Left lung (tissue), 4 donors: ENCODE measurements at regions not wholly inside any gene's neighbourhood (a gene's known extent, or its start where the extent isn't known, plus 50 kb on each side); places are given as distances from the start of the nearest gene placed in this dataset.

Source experiments
- ATAC-seq: fragments of 200-7000 bp; cut with Tn5 transposase; one replicate; pipeline ENCODE4 v1.9.1; 2020; ENCODE audit warnings: moderate library complexity
- DNase-seq, 4 donors: peaks; one replicate each; pipeline ENCODE4 v3.0.0-alpha.2; 2013 to 2020
- H3K27ac ChIP-seq, 2 donors: fragments of 200-600 bp; sonication (generic) in 1 of 2; one replicate each; pipeline versions ENCODE4 v1.5.0 to v1.8.0; 2020 to 2021
- H3K27me3 ChIP-seq, 2 donors: fragments of 200-600 bp; sonication (generic) in 1 of 2; one replicate each; pipeline versions ENCODE4 v1.5.0 to v1.8.0; 2020 to 2021
- H3K36me3 ChIP-seq, 2 donors: fragments of 200-600 bp; sonication (generic) in 1 of 2; one replicate each; pipeline versions ENCODE4 v1.5.0 to v1.8.0; 2020 to 2021
- H3K4me1 ChIP-seq, 2 donors: fragments of 200-600 bp; one replicate each; pipeline ENCODE4 v1.8.0; 2021
- H3K4me3 ChIP-seq, 2 donors: fragments of 200-600 bp; sonication (generic) in 1 of 2; one replicate each; pipeline versions ENCODE4 v1.5.0 to v1.8.0; 2020 to 2021; ENCODE audit warnings: mild to moderate bottlenecking in 1 of 2
- H3K9me3 ChIP-seq, 2 donors: fragments of 200-600 bp; sonication (generic) in 1 of 2; one replicate each; pipeline versions ENCODE4 v1.5.0 to v1.8.0; 2020 to 2021
- intact Hi-C, 2 donors: fragments of 100-400 bp; cut with DNase I; formaldehyde crosslinking; loops; one replicate each; pipeline versions ENCODE4 v1.11.2 to v1.14.2; 2022
- TF ChIP-seq, protein P1 (sequence below), 2 donors: fragments of 200-600 bp; sonication (generic) in 1 of 2; IDR thresholded peaks; one replicate each; pipeline versions ENCODE4 v1.5.0 to v1.8.0; 2021; ENCODE audit warnings: antibody characterized with exemption in 2 of 2
- donor health status: DM: no; HTN: yes; CAD: no.
- donor health status: DM: no; HTN: no; CAD: no.

DNA sequence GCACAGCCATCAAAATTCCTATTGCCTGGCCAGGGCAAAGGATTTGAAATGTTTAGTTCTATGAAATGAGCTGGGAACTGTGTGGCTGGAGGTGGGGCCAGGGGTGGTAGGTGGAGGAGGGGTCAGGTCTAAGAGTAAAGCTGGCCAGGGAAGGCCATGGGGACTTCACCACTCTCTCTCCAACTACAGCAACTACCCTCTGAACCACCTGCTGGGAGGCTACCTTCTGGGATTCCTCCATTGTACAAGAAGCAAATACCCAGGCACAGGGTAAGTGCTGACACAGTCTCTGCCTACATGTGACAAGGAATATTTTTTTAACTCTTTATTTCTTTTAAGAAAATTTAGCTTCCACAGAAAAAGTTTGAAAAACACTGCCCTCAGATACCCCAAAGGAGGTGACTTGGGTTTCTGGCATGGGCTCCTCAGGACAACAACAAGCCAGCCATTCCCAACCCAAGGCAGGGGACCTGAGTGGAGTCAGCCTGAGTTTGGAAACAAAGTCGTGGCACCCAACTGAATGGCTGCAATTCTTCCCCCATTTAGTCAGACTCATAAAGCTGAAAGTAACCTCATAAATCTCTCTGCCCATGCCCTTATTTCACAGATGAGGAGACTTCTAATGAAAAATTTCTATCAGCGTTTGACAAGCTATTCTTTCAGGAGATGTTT, 593.8 kb upstream of the DIPK2B start:
- Histone ChIP-seq H3K27ac (no peak overlapping the region), H3K9me3 (no peaks in the 10 kb centered on the region), H3K27me3 (no peaks in the 10 kb centered on the region), H3K4me3 (no peak overlapping the region), H3K4me1 (no peaks in the 10 kb centered on the region), H3K36me3 (no peaks in the 10 kb centered on the region)
- intact Hi-C loops: no loop called here
- DNase-seq (no peak), ATAC-seq (no peak)
- TF ChIP-seq, protein P1, sequence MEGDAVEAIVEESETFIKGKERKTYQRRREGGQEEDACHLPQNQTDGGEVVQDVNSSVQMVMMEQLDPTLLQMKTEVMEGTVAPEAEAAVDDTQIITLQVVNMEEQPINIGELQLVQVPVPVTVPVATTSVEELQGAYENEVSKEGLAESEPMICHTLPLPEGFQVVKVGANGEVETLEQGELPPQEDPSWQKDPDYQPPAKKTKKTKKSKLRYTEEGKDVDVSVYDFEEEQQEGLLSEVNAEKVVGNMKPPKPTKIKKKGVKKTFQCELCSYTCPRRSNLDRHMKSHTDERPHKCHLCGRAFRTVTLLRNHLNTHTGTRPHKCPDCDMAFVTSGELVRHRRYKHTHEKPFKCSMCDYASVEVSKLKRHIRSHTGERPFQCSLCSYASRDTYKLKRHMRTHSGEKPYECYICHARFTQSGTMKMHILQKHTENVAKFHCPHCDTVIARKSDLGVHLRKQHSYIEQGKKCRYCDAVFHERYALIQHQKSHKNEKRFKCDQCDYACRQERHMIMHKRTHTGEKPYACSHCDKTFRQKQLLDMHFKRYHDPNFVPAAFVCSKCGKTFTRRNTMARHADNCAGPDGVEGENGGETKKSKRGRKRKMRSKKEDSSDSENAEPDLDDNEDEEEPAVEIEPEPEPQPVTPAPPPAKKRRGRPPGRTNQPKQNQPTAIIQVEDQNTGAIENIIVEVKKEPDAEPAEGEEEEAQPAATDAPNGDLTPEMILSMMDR (IDR thresholded peaks at IDR 0.05): no peak

DNA sequence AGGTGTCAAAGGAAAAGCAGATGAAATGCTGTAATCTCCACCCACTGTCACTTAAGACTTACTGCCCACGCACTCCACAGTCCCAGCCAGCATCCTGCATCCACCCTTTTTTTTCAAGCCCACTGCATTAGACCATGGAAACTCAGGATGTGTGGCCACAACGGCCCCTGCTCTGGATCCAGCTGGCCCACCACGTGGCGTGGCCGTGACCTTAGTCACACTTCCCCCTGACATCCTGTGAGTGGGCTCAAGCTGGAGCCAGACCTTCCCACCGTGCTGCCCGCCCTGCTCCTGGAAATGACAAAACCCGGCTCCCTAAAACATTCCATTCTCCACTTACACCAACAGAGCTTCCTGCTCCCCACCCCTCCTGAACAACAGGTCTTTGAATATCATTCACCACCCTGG, 588.3 kb upstream of the DIPK2B start:
- Histone ChIP-seq H3K4me3 (no peak overlapping the region), H3K27me3 (peaks cover 0 to 3% of the 10 kb centered on the region in 2 donors), H3K9me3 (no peaks in the 10 kb centered on the region), H3K36me3 (no peaks in the 10 kb centered on the region), H3K27ac (no peak overlapping the region), H3K4me1 (peaks cover 0 to 10% of the 10 kb centered on the region in 2 donors)
- peak; percentile 67 for ATAC-seq
- intact Hi-C loops: no loop called here
- TF ChIP-seq, protein P1 (IDR thresholded peaks at IDR 0.05): no peak
- peak in 1 of 4 donors; percentile 53 for DNase-seq

DNA sequence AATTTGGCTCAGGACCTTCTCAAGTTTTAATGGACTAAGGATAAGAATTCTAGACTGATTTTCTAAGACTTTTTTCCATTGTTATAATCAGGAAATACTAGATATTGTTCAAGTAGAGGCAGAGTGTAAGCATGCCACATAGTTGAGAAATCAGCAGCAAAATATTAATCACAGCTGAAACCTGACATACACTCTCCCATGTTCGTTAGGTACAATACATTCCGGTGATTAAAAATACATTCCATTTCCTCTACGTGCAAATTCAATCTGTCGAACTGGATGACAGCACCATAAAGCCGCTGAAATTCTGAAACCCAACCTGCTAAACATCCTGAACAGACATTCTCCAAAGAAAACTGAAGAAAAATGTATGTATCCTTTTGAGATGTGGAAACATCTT, 587.6 kb upstream of the DIPK2B start:
- peaks cover 0 to 10% of the 10 kb centered on the region in 2 donors for H3K4me1 ChIP-seq
- H3K27ac ChIP-seq: no peak overlapping the region
- H3K27me3 ChIP-seq: peaks cover 0 to 3% of the 10 kb centered on the region in 2 donors
- TF ChIP-seq, protein P1 (IDR thresholded peaks at IDR 0.05): no peak
- H3K36me3 ChIP-seq: no peaks in the 10 kb centered on the region
- H3K9me3 ChIP-seq: no peaks in the 10 kb centered on the region
- no peak overlapping the region for H3K4me3 ChIP-seq
- intact Hi-C loops: no loop called here
- DNase-seq (no peak), ATAC-seq (peak; percentile 52)

DNA sequence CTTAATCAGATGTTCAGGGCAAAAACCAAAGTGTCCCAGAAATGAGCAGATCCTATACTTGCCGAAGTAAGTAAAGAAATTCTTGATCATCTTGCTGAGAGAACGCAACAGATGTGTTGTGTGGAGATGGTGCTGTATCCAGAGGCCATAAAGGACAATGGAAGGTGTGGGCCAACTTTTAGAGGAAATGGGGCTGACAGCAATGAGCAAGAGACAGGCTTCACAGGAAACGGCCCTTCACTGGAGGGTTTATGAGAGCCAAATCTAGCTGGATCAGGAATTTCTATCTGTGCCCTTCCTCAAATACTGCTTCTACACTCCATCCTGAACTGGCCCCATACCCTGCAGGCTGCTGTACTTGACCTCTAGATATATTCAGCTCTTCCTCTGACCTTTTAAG, 583.9 kb upstream of the DIPK2B start:
- H3K27me3 ChIP-seq: peaks cover 0 to 3% of the 10 kb centered on the region in 2 donors
- DNase-seq: no peak
- intact Hi-C loops: no loop called here
- TF ChIP-seq, protein P1 (IDR thresholded peaks at IDR 0.05): no peak
- H3K27ac ChIP-seq: no peak overlapping the region
- no peak overlapping the region for H3K4me3 ChIP-seq
- peaks cover 0 to 10% of the 10 kb centered on the region in 2 donors for H3K4me1 ChIP-seq
- ATAC-seq: no peak
- no peaks in the 10 kb centered on the region for H3K9me3 ChIP-seq
- no peaks in the 10 kb centered on the region for H3K36me3 ChIP-seq

DNA sequence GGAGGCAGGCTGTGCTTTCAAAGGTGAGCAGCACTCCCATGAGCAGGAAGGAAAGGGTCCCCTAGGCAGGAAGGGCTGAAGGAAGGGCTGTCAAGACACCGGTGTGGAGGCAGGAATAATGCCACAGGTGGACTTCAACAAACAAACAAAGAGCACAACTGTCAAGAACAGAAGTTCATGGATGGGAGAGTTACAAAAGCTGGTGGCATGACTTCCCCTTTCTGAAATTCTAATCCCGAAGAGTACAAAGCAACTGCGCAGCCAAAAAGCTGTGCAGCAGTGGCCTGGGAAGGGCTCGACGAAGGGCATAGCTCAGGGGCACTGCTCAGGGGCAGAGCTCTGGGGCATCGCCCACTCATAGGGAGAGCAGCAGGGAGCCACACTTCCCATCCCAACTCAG, 582.3 kb upstream of the DIPK2B start:
- DNase-seq: no peak
- Histone ChIP-seq H3K36me3 (no peaks in the 10 kb centered on the region), H3K4me3 (no peak overlapping the region), H3K9me3 (no peaks in the 10 kb centered on the region), H3K27ac (no peak overlapping the region), H3K4me1 (peaks cover 0 to 6% of the 10 kb centered on the region in 2 donors), H3K27me3 (peaks cover 0 to 3% of the 10 kb centered on the region in 2 donors)
- intact Hi-C loops: no loop called here
- ATAC-seq: no peak
- TF ChIP-seq, protein P1 (IDR thresholded peaks at IDR 0.05): no peak
